Karpas-422 (cell line): ENCODE measurements at regions not wholly inside any gene's neighbourhood (a gene's known extent, or its start where the extent isn't known, plus 50 kb on each side); places are given as distances from the start of the nearest gene placed in this dataset.

Experiments used
- DNase-seq: peaks from one replicate; pipeline ENCODE4 v3.0.0-alpha.2; 2015
- H2AFZ ChIP-seq: fragments of 200-600 bp; sonication (generic); 2 replicates; pipeline ENCODE4 v1.6.1; 2014; ENCODE audit warnings: antibody characterized with exemption, low read length, mixed read lengths
- H3K27ac ChIP-seq: fragments of 200-600 bp; sonication (generic); 2 replicates; pipeline ENCODE4 v1.5.1; 2014; ENCODE audit warnings: mild to moderate bottlenecking, low read length, moderate library complexity
- H3K27me3 ChIP-seq: fragments of 200-600 bp; sonication (generic); 2 replicates; pipeline ENCODE4 v1.6.1; 2014; ENCODE audit warnings: low read length, mixed read lengths
- H3K36me3 ChIP-seq: fragments of 200-600 bp; sonication (generic); 2 replicates; pipeline ENCODE4 v1.6.1; 2014; ENCODE audit warnings: low read length, mixed read lengths; ENCODE audit not compliant: insufficient read depth
- H3K4me1 ChIP-seq: fragments of 200-600 bp; sonication (generic); 2 replicates; pipeline ENCODE4 v1.6.1; 2014; ENCODE audit warnings: mild to moderate bottlenecking, low read length, mixed read lengths
- H3K4me2 ChIP-seq: fragments of 200-600 bp; sonication (generic); 2 replicates; pipeline ENCODE4 v1.6.1; 2014; ENCODE audit warnings: low read length, low read depth, mild to moderate bottlenecking; ENCODE audit not compliant: poor library complexity, severe bottlenecking
- H3K4me3 ChIP-seq: fragments of 200-600 bp; sonication (generic); 2 replicates; pipeline ENCODE4 v1.5.1; 2014; ENCODE audit warnings: mild to moderate bottlenecking, antibody characterized with exemption, low read length, mixed read lengths
- H3K79me2 ChIP-seq: fragments of 200-600 bp; sonication (generic); 2 replicates; pipeline ENCODE4 v1.6.1; 2014; ENCODE audit warnings: mild to moderate bottlenecking, low read length, mixed read lengths
- H3K9ac ChIP-seq: fragments of 200-600 bp; sonication (generic); 2 replicates; pipeline ENCODE4 v1.6.0; 2014; ENCODE audit warnings: low read length
- H3K9me2 ChIP-seq: fragments of 200-600 bp; sonication (generic), shearing (Covaris generic); replicated peaks from 2 replicates; pipeline ENCODE4 v1.6.0; 2014; ENCODE audit warnings: mild to moderate bottlenecking, low read length, moderate library complexity; ENCODE audit not compliant: insufficient read depth
- H3K9me3 ChIP-seq: fragments of 300-700, 200-600 bp; sonication (generic); 2 replicates; pipeline ENCODE4 v1.6.1; 2014; ENCODE audit warnings: low read length, mixed read lengths
- H4K20me1 ChIP-seq: fragments of 200-600 bp; sonication (generic); 2 replicates; pipeline ENCODE4 v1.6.1; 2014; ENCODE audit warnings: mild to moderate bottlenecking, antibody characterized with exemption, low read length, low read depth; ENCODE audit not compliant: insufficient read depth

GRCh38 chr12:92987362-92987761 is 58.3 kb upstream of the EEA1 start:
- peak overlapping the region; percentile 47; the same call in 1 of the 2 replicates for H3K27ac ChIP-seq

GRCh38 chr12:92987846-92988621 is 58.9 kb upstream of the EEA1 start:
- Histone ChIP-seq H2AFZ (no peak overlapping the region; the same call in 1 of the 2 replicates), H3K27ac (peak overlapping the region; percentile 47; the same call in 1 of the 2 replicates), H3K4me3 (peak overlapping the region; percentile 41; the same call in 1 of the 2 replicates), H3K27me3 (no peaks in the 10 kb centered on the region), H3K9me2 (no peaks in the 10 kb centered on the region), H3K9me3 (no peaks in the 10 kb centered on the region), H3K4me1 (peaks cover 19% of the 10 kb centered on the region), H3K79me2 (no peaks in the 10 kb centered on the region), H3K36me3 (no peaks in the 10 kb centered on the region), H3K4me2 (peak overlapping the region; percentile 64), H4K20me1 (no peaks in the 10 kb centered on the region), H3K9ac (peak overlapping the region; percentile 45; the same call in 1 of the 2 replicates)
- peak; percentile 80 for DNase-seq

More at GRCh38 chr12:92987362-92987761, 58.3 kb upstream of the EEA1 start:
- Histone ChIP-seq H3K27me3 (no peaks in the 10 kb centered on the region), H3K4me2 (peak overlapping the region; percentile 64), H3K4me1 (peaks cover 19% of the 10 kb centered on the region), H4K20me1 (no peaks in the 10 kb centered on the region), H3K9me2 (no peaks in the 10 kb centered on the region), H3K9me3 (no peaks in the 10 kb centered on the region), H2AFZ (no peak overlapping the region; the same call in 1 of the 2 replicates), H3K36me3 (no peaks in the 10 kb centered on the region), H3K9ac (peak overlapping the region; percentile 45; the same call in 1 of the 2 replicates), H3K4me3 (peak overlapping the region; percentile 41; the same call in 1 of the 2 replicates), H3K79me2 (no peaks in the 10 kb centered on the region)
- DNase-seq, result peak; percentile 81

GRCh38 chr12:92988622-92989130 is 59.6 kb upstream of the EEA1 start:
- no peak overlapping the region for H3K4me2 ChIP-seq
- H3K27ac ChIP-seq, result no peak overlapping the region
- H2AFZ ChIP-seq, result no peak overlapping the region
- H3K27me3 ChIP-seq, result no peaks in the 10 kb centered on the region
- peaks cover 19% of the 10 kb centered on the region for H3K4me1 ChIP-seq
- no peak for DNase-seq
- no peak overlapping the region for H3K9ac ChIP-seq
- H3K9me3 ChIP-seq, result no peaks in the 10 kb centered on the region
- H3K79me2 ChIP-seq, result no peaks in the 10 kb centered on the region
- H3K4me3 ChIP-seq, result no peak overlapping the region
- no peaks in the 10 kb centered on the region for H3K36me3 ChIP-seq
- no peaks in the 10 kb centered on the region for H3K9me2 ChIP-seq
- H4K20me1 ChIP-seq, result no peaks in the 10 kb centered on the region

DNA sequence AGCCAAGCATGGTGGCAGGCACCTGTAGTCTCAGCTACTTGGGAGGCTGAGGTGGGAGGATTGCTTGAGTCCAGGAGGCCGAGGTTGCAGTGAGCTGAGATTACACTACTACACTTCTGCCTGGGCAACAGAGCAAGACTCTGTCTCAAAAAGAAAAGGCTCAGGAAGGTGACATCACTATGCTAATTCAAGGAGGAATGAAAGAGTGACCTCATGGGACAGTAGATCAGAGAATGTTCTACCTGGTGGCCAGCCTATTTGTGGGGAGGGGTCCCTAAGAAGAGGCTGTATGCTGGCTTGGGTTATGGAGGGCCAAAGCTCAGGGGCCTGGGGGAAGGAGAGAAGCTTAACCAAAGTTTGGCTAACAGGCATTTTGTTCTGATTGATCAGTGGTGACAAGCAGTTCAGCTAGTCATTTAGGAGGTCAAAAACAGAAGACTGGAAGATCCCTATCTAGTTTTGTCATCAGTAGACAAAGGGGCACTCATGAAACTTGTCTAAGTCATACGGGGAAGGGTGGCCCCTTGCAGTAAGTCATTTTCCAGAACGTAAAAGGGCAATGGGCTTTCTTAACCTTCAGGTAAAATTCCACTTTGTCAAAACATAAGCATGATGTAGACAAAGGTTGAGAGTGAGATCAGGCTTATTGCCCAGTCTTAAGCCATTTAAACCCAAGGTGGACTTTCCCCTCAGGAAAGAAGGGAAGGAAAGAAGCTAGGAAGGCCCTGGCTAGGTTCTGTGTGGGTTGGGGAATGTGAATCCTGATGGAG is 60.8 kb upstream of the EEA1 start:
- H3K27me3 ChIP-seq, result no peaks in the 10 kb centered on the region
- H3K79me2 ChIP-seq, result no peaks in the 10 kb centered on the region
- H3K9ac ChIP-seq, result no peak overlapping the region
- no peak overlapping the region for H2AFZ ChIP-seq
- no peaks in the 10 kb centered on the region for H3K9me3 ChIP-seq
- no peaks in the 10 kb centered on the region for H3K9me2 ChIP-seq
- H4K20me1 ChIP-seq, result no peaks in the 10 kb centered on the region
- no peak overlapping the region for H3K27ac ChIP-seq
- no peak overlapping the region for H3K4me2 ChIP-seq
- DNase-seq, result no peak
- no peak overlapping the region for H3K4me3 ChIP-seq
- peaks cover 19% of the 10 kb centered on the region for H3K4me1 ChIP-seq
- no peaks in the 10 kb centered on the region for H3K36me3 ChIP-seq

- H4K20me1 ChIP-seq, result no peaks in the 10 kb centered on the region
- peaks cover 28% of the 10 kb centered on the region for H3K4me1 ChIP-seq
- no peaks in the 10 kb centered on the region for H3K36me3 ChIP-seq
- H3K27me3 ChIP-seq, result no peaks in the 10 kb centered on the region
- no peak overlapping the region for H3K9ac ChIP-seq
- no peaks in the 10 kb centered on the region for H3K9me2 ChIP-seq
- no peaks in the 10 kb centered on the region for H3K79me2 ChIP-seq
- H2AFZ ChIP-seq, result no peak overlapping the region
- DNase-seq, result no peak
- H3K4me2 ChIP-seq, result no peak overlapping the region
- H3K27ac ChIP-seq, result no peak overlapping the region
- H3K9me3 ChIP-seq, result no peaks in the 10 kb centered on the region
- no peak overlapping the region for H3K4me3 ChIP-seq
Measured at GRCh38 chr12:92991134-92991533, 62.0 kb upstream of the EEA1 start.

GRCh38 chr12:92992041-92992440 is 62.9 kb upstream of the EEA1 start:
- Histone ChIP-seq H3K36me3 (no peaks in the 10 kb centered on the region), H4K20me1 (no peaks in the 10 kb centered on the region), H3K4me1 (peaks cover 25% of the 10 kb centered on the region), H3K27me3 (no peaks in the 10 kb centered on the region), H3K4me2 (no peak overlapping the region), H3K4me3 (no peak overlapping the region), H3K9me3 (no peaks in the 10 kb centered on the region), H2AFZ (no peak overlapping the region), H3K27ac (no peak overlapping the region), H3K9me2 (no peaks in the 10 kb centered on the region), H3K9ac (no peak overlapping the region), H3K79me2 (no peaks in the 10 kb centered on the region)
- DNase-seq, result no peak

DNA sequence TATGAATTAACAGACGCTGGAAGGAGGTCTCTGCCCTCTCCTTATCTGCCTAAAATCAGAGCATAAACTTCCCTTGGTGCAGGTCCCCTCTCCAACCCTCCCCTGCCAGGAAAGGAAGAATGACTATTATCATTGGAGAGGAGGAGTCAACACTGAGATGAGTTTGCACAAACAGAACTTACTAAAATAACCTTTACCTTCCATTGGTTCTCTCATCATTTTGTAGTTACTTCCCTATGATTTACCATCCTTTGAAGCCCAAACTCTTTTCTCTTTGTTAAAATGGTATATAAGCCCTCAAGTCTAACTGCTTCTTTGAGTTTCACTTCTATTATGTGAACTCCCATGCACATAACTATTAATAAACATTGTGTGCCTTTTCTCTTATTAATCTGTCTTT is 64.2 kb upstream of the EEA1 start:
- no peak overlapping the region for H3K4me2 ChIP-seq
- no peak for DNase-seq
- no peaks in the 10 kb centered on the region for H3K79me2 ChIP-seq
- H3K9ac ChIP-seq, result no peak overlapping the region
- no peaks in the 10 kb centered on the region for H3K9me3 ChIP-seq
- no peaks in the 10 kb centered on the region for H3K9me2 ChIP-seq
- no peaks in the 10 kb centered on the region for H3K36me3 ChIP-seq
- no peak overlapping the region for H3K27ac ChIP-seq
- H3K27me3 ChIP-seq, result no peaks in the 10 kb centered on the region
- no peak overlapping the region for H2AFZ ChIP-seq
- no peak overlapping the region for H3K4me3 ChIP-seq
- H3K4me1 ChIP-seq, result peaks cover 14% of the 10 kb centered on the region
- H4K20me1 ChIP-seq, result no peaks in the 10 kb centered on the region

DNA sequence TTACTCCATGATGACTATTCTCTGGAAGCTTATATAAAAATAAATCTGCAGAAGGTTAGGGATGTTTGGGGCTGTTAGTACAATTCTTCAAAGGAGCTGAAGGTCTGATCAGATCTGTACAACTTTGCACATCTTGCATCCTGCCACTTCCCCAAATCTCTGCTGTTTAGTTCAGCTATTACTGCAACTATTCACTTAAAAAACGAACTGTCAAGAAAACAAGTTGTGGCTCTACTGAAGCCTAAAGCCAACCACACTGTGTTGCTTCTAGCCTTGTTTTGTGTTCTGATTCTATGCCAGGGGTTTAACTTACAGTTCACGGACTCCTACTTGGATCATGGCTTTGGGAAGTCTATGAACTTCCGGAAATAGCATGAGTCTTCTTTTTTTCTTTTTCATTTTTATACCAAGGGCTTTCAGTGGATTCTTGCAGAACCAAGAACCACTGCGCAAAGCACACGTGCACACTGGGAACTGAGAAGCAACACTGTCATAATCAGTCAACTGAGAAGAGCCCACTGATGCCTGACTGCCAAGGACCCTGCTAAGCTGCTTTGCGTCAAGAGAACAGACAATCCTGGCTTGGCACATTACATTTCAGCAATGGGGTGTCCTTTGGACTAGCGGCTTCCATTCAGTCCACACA is 66.3 kb upstream of the EEA1 start:
- H3K9me2 ChIP-seq, result no peaks in the 10 kb centered on the region
- H3K4me2 ChIP-seq, result peak overlapping the region; percentile 25
- H3K9ac ChIP-seq, result no peak overlapping the region

More for the DNA sequence above, 66.3 kb upstream of the EEA1 start:
- H2AFZ ChIP-seq, result no peak overlapping the region
- no peak overlapping the region for H3K27ac ChIP-seq
- peaks cover 9% of the 10 kb centered on the region for H3K4me1 ChIP-seq
- no peaks in the 10 kb centered on the region for H3K36me3 ChIP-seq
- peak; percentile 58 for DNase-seq
- H3K9me3 ChIP-seq, result no peaks in the 10 kb centered on the region
- no peaks in the 10 kb centered on the region for H3K27me3 ChIP-seq
- no peak overlapping the region for H3K4me3 ChIP-seq
- H3K79me2 ChIP-seq, result no peaks in the 10 kb centered on the region
- no peaks in the 10 kb centered on the region for H4K20me1 ChIP-seq
